Activated CD4-positive, alpha-beta T cell treated with anti-CD3 and anti-CD28 coated beads for 36 hours (primary cell): ENCODE measurements at regions not wholly inside any gene's neighbourhood (a gene's known extent, or its start where the extent isn't known, plus 50 kb on each side); places are given as distances from the start of the nearest gene placed in this dataset.

Experiments used
- ATAC-seq: fragments of 200-7000 bp; cut with Tn5 transposase; one replicate; pipeline ENCODE4 v1.10.0; 2021; ENCODE audit warnings: mild to moderate bottlenecking, moderate library complexity
- CTCF ChIA-PET: fragments of 350-600 bp; sonication (Branson Sonifier 250); formaldehyde crosslinking; loops from one replicate; lab custom pipeline; 2021; ENCODE audit warnings: antibody characterized with exemption; lab: Charles Lee
- POLR2A ChIA-PET: fragments of 350-600 bp; sonication (Branson Sonifier 250); formaldehyde crosslinking; loops from one replicate; lab custom pipeline; 2021; ENCODE audit warnings: antibody characterized with exemption, inconsistent platforms; lab: Charles Lee
- DNase-seq: peaks from one replicate; pipeline ENCODE4 v3.0.0-alpha.2; 2020
- H3K27ac Mint-ChIP-seq: one replicate; pipeline ENCODE4 v1.8.0; 2021; ENCODE audit warnings: mixed read lengths
- H3K27me3 Mint-ChIP-seq: one replicate; pipeline ENCODE4 v1.8.0; 2021; ENCODE audit warnings: mixed read lengths
- H3K36me3 Mint-ChIP-seq: one replicate; pipeline ENCODE4 v1.8.0; 2021; ENCODE audit warnings: low read depth, mixed read lengths
- H3K4me1 Mint-ChIP-seq: one replicate; pipeline ENCODE4 v1.8.0; 2021; ENCODE audit warnings: mixed read lengths
- H3K4me3 Mint-ChIP-seq: one replicate; pipeline ENCODE4 v1.8.0; 2021; ENCODE audit warnings: mild to moderate bottlenecking, moderate library complexity, mixed read lengths
- H3K9me3 Mint-ChIP-seq: one replicate; pipeline ENCODE4 v1.8.0; 2021; ENCODE audit warnings: low read depth, mixed read lengths
- intact Hi-C, 2 experiments: fragments of 100-400 bp; cut with DNase I in 1 of 2; cut with micrococcal nuclease in 1 of 2; formaldehyde crosslinking; loops; one replicate each; pipeline versions ENCODE4 v1.14.2 to v1.15.1; 2022 to 2024; cut with DNase I, micrococcal nuclease

- DNase-seq, result no peak
- Mint-ChIP-seq H3K27ac (no peak overlapping the region), H3K9me3 (no peaks in the 10 kb centered on the region), H3K4me1 (no peaks in the 10 kb centered on the region), H3K4me3 (no peak overlapping the region), H3K27me3 (no peaks in the 10 kb centered on the region), H3K36me3 (no peaks in the 10 kb centered on the region)
- CTCF ChIA-PET, result no interaction called here
- intact Hi-C loops, result no loop called here
- POLR2A ChIA-PET, result no interaction called here
- ATAC-seq, result no peak
Measured at GRCh38 chr3:154898916-154899315, 181.2 kb upstream of the MME start.

GRCh38 chr3:154898443-154898842 lies 181.7 kb upstream of the MME start:
- intact Hi-C loops, result no loop called here
- H3K27me3 Mint-ChIP-seq, result no peaks in the 10 kb centered on the region
- ATAC-seq (no peak), DNase-seq (no peak)
- no peaks in the 10 kb centered on the region for H3K36me3 Mint-ChIP-seq
- H3K9me3 Mint-ChIP-seq, result no peaks in the 10 kb centered on the region
- ChIA-PET CTCF (no interaction called here), POLR2A (no interaction called here)
- no peak overlapping the region for H3K27ac Mint-ChIP-seq
- no peaks in the 10 kb centered on the region for H3K4me1 Mint-ChIP-seq
- no peak overlapping the region for H3K4me3 Mint-ChIP-seq

- no peak overlapping the region for H3K4me3 Mint-ChIP-seq
- DNase-seq (no peak), ATAC-seq (no peak)
- intact Hi-C loops, result no loop called here
- no peaks in the 10 kb centered on the region for H3K9me3 Mint-ChIP-seq
- H3K27me3 Mint-ChIP-seq, result no peaks in the 10 kb centered on the region
- CTCF ChIA-PET, result no interaction called here
- no peaks in the 10 kb centered on the region for H3K36me3 Mint-ChIP-seq
- no peak overlapping the region for H3K27ac Mint-ChIP-seq
- no peaks in the 10 kb centered on the region for H3K4me1 Mint-ChIP-seq
- POLR2A ChIA-PET, result no interaction called here
Measured at GRCh38 chr3:154893813-154894212, 186.3 kb upstream of the MME start.

- Mint-ChIP-seq H3K4me3 (no peak overlapping the region), H3K4me1 (no peaks in the 10 kb centered on the region), H3K27ac (no peak overlapping the region), H3K27me3 (no peaks in the 10 kb centered on the region), H3K36me3 (no peaks in the 10 kb centered on the region), H3K9me3 (no peaks in the 10 kb centered on the region)
- intact Hi-C loops, result no loop called here
- CTCF ChIA-PET, result no interaction called here
- POLR2A ChIA-PET, result no interaction called here
- ATAC-seq (no peak), DNase-seq (no peak)
Measured at GRCh38 chr3:154889227-154889634, 190.9 kb upstream of the MME start.

- H3K9me3 Mint-ChIP-seq, result no peaks in the 10 kb centered on the region
- no peak overlapping the region for H3K27ac Mint-ChIP-seq
- DNase-seq (no peak), ATAC-seq (no peak)
- no peak overlapping the region for H3K4me3 Mint-ChIP-seq
- ChIA-PET POLR2A (no interaction called here), CTCF (no interaction called here)
- no peaks in the 10 kb centered on the region for H3K27me3 Mint-ChIP-seq
- no peaks in the 10 kb centered on the region for H3K4me1 Mint-ChIP-seq
- no peaks in the 10 kb centered on the region for H3K36me3 Mint-ChIP-seq
- intact Hi-C loops, result no loop called here
Measured at GRCh38 chr3:154887869-154888268, 192.2 kb upstream of the MME start.

- no peak overlapping the region for H3K27ac Mint-ChIP-seq
- DNase-seq (no peak), ATAC-seq (no peak)
- H3K4me1 Mint-ChIP-seq, result no peaks in the 10 kb centered on the region
- ChIA-PET CTCF (no interaction called here), POLR2A (no interaction called here)
- H3K4me3 Mint-ChIP-seq, result no peak overlapping the region
- intact Hi-C loops, result no loop called here
- H3K36me3 Mint-ChIP-seq, result no peaks in the 10 kb centered on the region
- no peaks in the 10 kb centered on the region for H3K9me3 Mint-ChIP-seq
- H3K27me3 Mint-ChIP-seq, result no peaks in the 10 kb centered on the region
Measured at GRCh38 chr3:154886437-154886836, 193.7 kb upstream of the MME start.

GRCh38 chr3:154885418-154885817 lies 194.7 kb upstream of the MME start:
- POLR2A ChIA-PET, result no interaction called here
- CTCF ChIA-PET, result no interaction called here

GRCh38 chr3:154884952-154885351 lies 195.2 kb upstream of the MME start:
- H3K36me3 Mint-ChIP-seq, result no peaks in the 10 kb centered on the region
- ChIA-PET CTCF (no interaction called here), POLR2A (no interaction called here)
- ATAC-seq (no peak), DNase-seq (no peak)
- intact Hi-C loops, result no loop called here
- H3K9me3 Mint-ChIP-seq, result no peaks in the 10 kb centered on the region
- no peaks in the 10 kb centered on the region for H3K4me1 Mint-ChIP-seq
- H3K27ac Mint-ChIP-seq, result no peak overlapping the region
- H3K27me3 Mint-ChIP-seq, result no peaks in the 10 kb centered on the region
- H3K4me3 Mint-ChIP-seq, result no peak overlapping the region

More at GRCh38 chr3:154885418-154885817, 194.7 kb upstream of the MME start:
- intact Hi-C loops, result no loop called here
- Mint-ChIP-seq H3K9me3 (no peaks in the 10 kb centered on the region), H3K4me3 (no peak overlapping the region), H3K36me3 (no peaks in the 10 kb centered on the region), H3K27ac (no peak overlapping the region), H3K4me1 (no peaks in the 10 kb centered on the region), H3K27me3 (no peaks in the 10 kb centered on the region)
- DNase-seq (no peak), ATAC-seq (no peak)

GRCh38 chr3:154875142-154875541 lies 205.0 kb upstream of the MME start:
- Mint-ChIP-seq H3K27me3 (no peaks in the 10 kb centered on the region), H3K9me3 (peaks cover 5% of the 10 kb centered on the region), H3K4me3 (no peak overlapping the region), H3K36me3 (no peaks in the 10 kb centered on the region), H3K4me1 (no peaks in the 10 kb centered on the region), H3K27ac (no peak overlapping the region)
- ChIA-PET POLR2A (no interaction called here), CTCF (no interaction called here)
- intact Hi-C loops, result no loop called here
- DNase-seq (no peak), ATAC-seq (no peak)

GRCh38 chr3:154872696-154873095 lies 207.4 kb upstream of the MME start:
- Mint-ChIP-seq H3K27ac (no peak overlapping the region), H3K9me3 (no peaks in the 10 kb centered on the region), H3K4me3 (no peak overlapping the region), H3K27me3 (no peaks in the 10 kb centered on the region), H3K36me3 (no peaks in the 10 kb centered on the region), H3K4me1 (no peaks in the 10 kb centered on the region)
- POLR2A ChIA-PET, result no interaction called here
- CTCF ChIA-PET, result no interaction called here
- no peak for ATAC-seq
- no peak for DNase-seq
- intact Hi-C loops, result no loop called here

- ATAC-seq (no peak), DNase-seq (no peak)
- H3K27ac Mint-ChIP-seq, result no peak overlapping the region
- ChIA-PET CTCF (no interaction called here), POLR2A (no interaction called here)
- H3K36me3 Mint-ChIP-seq, result no peaks in the 10 kb centered on the region
- no peaks in the 10 kb centered on the region for H3K27me3 Mint-ChIP-seq
- no peaks in the 10 kb centered on the region for H3K9me3 Mint-ChIP-seq
- intact Hi-C loops, result no loop called here
- H3K4me1 Mint-ChIP-seq, result no peaks in the 10 kb centered on the region
- no peak overlapping the region for H3K4me3 Mint-ChIP-seq
Measured at GRCh38 chr3:154872074-154872473, 208.0 kb upstream of the MME start.

- ATAC-seq (no peak), DNase-seq (no peak)
- H3K27ac Mint-ChIP-seq, result no peak overlapping the region
- no peaks in the 10 kb centered on the region for H3K27me3 Mint-ChIP-seq
- H3K4me1 Mint-ChIP-seq, result no peaks in the 10 kb centered on the region
- intact Hi-C loops, result no loop called here
- H3K4me3 Mint-ChIP-seq, result no peak overlapping the region
- ChIA-PET CTCF (no interaction called here), POLR2A (no interaction called here)
- H3K9me3 Mint-ChIP-seq, result no peaks in the 10 kb centered on the region
- H3K36me3 Mint-ChIP-seq, result no peaks in the 10 kb centered on the region
Measured at GRCh38 chr3:154864947-154865346, 215.2 kb upstream of the MME start.

- POLR2A ChIA-PET, result no interaction called here
- intact Hi-C loops, result no loop called here
- H3K4me3 Mint-ChIP-seq, result no peak overlapping the region
- no peaks in the 10 kb centered on the region for H3K27me3 Mint-ChIP-seq
- CTCF ChIA-PET, result interaction anchor here (0.6 kb wide), 1 partner anchor 20 kb away, joined by 3 read pairs; no protein-coding TSS in a partner anchor
- H3K4me1 Mint-ChIP-seq, result no peaks in the 10 kb centered on the region
- H3K36me3 Mint-ChIP-seq, result no peaks in the 10 kb centered on the region
- H3K27ac Mint-ChIP-seq, result no peak overlapping the region
- DNase-seq, result no peak
- H3K9me3 Mint-ChIP-seq, result peaks cover 2% of the 10 kb centered on the region
- no peak for ATAC-seq
Measured at GRCh38 chr3:154862265-154862664, 217.9 kb upstream of the MME start.
